HG03457 (cell line): ENCODE measurements at regions not wholly inside any gene's neighbourhood (a gene's known extent, or its start where the extent isn't known, plus 50 kb on each side); places are given as distances from the start of the nearest gene placed in this dataset.
"Not testable (repeated sequence)": the region's sequence is repeated elsewhere in the genome, so short reads cannot be mapped to it uniquely, and the experiment has no call there.

Experiments
- ATAC-seq: cut with Tn5 transposase; IDR thresholded peaks from one replicate; pipeline ENCODE4 v1.9.1; 2021; ENCODE audit warnings: moderate number of reproducible peaks; ENCODE audit not compliant: unreplicated experiment

DNA sequence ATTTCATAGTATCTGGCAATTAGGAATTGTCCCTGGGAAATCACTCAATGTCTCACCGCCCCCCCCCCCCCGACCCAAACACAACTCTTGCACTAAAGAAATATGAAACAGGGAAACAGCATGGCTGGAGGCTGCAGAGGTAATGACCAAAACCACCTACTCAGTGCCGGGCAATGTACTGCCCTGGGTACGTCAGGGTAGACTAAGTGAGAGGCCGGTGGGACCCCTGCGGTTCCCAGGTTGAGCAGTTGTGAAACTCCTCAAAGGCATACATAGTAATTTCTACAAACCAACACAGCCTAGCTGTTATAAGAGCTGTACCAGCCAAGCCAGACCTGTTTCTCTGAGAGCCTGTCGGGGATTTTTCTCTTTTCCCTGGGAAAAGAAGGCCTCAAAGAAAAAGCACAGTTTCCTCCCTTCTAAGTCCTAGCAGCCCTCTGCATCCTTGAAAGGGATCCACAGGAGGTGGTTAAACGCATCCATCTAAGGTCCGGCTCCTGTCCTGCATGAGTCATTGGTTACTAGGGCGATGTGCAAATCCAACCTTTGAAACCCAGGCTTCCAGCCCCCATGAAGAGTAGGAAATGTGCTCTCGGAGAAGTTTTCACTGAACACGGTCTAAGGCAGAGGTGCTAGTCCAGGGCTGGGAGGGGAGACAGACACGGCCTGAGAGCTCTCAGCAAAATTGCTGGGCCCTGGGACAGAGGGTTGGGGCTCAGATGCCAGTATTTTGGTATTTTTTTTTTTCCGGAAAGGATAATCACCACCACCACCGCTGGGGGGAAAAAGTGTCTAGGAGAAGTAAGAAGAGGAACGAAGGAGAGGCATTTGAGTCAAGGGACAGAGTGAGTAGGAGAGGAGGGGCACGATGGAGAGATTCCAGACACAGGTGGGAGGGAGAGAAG, 172.8 kb downstream of the ATP6V0E2 start:
- not testable (repeated sequence) for ATAC-seq

DNA sequence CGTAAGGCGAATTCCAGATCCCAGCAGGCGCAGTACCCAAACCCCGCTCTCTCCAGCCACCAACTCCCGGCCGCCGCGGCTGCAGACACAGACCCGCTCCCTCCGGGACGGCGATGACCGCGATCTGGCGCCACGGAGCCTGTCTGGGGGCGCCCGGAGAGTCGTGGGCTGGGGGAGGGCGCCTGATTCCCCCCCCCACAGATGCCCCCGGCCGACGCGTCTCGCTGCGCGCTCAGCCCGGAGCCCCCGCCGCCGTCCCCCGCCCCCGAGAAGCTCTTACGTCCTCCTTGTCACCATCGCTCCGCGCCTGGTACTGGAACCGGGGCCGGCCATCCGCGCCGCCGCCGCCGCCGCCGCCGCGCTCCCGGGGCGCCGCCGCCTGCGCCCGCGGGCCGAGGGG, 173.6 kb downstream of the ATP6V0E2 start:
- not testable (repeated sequence) for ATAC-seq

DNA sequence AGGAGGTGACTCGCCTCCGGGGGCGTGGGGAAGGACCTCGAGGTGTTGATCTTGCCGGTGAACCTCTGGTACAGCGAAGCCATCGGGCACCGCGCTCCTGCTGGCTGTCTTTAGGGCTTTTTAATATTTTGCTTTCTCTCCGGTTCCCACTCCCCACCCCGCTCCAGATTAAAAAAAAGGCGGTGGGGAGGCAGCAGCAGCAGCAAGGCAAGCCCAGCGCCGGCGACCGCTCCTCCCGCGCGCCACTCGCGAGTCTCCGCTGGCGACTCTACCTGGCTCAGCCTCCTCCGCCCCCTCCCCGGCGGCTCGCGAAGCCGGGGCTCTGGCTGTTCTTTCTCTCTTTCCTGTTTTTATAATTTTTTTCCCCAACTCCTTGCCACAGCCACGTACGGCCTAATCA, 174.0 kb downstream of the ATP6V0E2 start:
- ATAC-seq = not testable (repeated sequence)

DNA sequence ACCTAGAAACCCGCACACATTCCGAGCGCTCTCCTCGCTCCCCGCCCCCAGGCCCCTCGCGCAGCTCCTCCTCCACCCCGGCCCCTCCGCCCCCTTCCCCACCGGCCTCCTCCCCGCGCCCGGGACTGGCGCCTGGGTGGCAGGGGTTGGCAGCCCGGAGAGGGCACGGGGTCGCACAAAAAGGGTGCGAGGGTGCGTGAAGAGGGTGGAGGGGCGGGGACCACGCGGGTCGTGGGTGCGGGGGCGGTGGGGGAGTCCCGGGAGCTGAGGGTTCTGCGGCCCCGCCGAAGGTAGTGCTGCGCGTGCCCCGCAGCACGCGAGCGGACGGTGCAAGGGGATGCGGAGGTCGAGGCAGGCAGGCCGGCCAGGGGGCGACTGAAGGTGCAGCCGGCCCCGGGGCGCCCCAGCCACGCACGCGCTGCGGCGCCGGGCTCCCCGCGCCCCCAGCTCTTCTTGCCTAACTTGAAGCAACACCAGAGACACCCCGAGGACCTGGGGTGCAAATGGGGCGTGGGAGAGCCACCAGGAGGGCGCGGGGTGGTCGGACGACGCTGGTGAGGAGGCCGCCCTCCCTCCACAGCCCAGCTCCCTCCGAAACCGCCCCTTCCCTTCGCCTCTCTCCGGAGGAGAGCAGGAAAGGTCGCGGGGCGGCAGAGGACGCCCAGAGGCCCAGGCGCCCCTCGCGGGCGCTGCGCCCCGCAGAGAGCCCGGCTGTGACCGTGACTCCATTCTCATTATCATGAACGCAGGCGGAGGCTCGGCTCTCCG, 174.7 kb downstream of the ATP6V0E2 start:
- ATAC-seq = not testable (repeated sequence)

DNA sequence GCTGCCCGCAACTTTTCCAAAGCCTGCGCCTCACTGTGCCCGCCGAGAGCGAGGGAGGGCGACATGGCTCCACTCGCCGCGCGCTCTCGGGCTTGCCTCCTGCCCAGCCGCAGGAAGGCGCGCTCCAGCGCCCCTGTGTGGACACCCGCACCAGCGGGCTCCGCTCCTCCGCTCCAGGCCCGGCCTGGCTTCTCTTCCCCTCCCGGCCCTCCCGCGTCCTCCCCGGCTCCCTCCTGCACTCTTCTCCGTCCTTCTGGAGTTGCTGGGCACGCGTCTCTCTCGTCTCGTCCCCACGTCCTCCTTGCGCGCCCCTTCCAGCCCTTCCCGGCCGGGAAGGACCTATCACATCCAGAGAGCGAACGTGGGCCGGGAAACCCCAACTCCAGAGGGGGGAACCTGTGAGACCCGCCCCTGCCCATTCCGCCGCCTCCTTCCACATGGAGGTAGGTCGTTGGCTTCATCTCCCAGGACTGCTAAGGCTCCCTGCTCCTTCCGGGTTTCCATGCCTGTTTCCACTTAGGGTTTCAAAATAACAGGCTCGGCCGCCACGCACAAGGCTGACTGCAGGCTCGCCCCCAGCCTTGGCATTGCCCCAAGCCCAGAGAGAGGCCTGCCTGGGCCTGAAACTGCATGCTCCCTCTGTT, 175.4 kb downstream of the ATP6V0E2 start:
- not testable (repeated sequence) for ATAC-seq

DNA sequence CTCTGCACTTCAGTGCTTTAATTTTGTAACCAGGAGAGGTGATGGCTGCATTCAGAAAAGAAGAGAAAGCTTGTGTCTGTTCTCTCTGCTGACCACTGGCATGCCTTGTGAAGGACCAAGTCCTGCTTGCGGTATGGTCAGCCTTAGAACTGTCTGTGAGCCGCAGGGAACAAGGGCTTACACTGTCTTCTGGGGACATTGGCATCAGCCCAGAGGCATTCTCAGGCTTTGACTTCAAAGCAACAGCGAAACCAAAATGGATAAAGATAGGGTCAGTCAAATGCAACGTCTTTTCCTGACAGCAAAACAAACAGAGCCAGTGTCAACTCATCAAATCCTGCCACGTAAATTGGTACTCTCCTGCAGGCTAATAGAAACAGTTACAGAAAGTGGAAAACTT, 179.6 kb downstream of the ATP6V0E2 start:
- ATAC-seq = not testable (repeated sequence)

DNA sequence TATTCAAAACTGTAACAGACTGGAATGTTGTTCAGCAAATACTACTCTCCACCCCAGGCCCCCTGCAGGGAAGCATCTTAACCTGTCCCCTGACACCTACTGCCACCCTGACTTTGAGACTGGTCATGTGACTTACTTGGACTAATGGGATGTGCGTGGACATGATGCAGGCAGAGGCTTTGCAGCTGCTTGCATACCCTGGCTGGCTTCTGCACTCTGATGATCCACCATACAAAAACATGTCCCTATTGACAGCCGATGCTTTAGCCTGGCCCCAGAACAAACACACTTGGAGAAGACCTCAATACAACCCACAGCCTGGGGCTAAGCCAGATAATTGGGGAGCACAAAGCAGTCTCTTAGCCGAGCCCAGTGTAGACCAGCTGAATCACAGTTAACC, 180.5 kb downstream of the ATP6V0E2 start:
- ATAC-seq = not testable (repeated sequence)

DNA sequence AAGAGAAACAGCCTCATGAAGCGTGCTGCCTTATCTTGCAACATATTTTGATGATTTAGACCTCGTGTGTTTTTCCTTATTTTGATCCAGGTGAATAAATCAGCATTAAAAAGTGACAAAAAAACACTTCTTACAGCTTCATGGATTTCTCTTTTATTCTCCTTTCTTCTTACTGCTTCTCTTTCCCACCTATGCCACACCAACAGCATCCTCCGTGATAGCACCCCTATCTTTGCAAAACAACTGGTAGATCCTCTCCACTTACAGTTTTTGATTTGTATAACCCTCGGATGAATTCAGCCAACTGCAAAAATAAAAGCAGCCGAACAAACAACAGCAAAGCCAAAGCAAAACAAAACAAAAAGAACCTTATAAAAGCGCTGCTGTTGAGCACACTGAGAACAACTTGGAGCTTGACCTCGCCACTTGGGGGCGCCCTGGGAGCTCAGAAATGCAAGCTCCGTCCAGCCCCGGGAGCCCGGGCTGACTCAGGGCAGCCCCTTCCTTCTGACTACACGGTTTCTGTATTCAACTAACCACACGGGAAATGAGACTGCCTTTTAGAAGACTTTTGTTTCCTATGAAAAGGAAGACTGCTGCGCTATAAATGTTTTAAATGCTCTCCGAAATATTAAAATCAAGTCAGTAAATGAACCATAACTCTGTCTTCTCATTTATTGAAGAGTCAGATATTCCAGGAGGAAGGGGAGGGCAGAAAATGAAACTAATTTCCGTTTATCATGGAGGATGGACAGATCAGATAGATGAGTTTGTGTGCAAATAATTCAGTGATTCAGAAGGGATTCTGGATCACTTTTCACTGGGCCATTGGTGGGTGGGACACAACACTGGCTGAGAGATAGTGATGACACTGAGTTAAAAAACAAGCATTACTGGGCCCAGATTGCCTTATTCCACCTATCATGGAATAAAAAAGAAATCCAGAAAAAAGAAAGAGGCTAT, 186.8 kb downstream of the ATP6V0E2 start:
- ATAC-seq = peak; percentile 98

DNA sequence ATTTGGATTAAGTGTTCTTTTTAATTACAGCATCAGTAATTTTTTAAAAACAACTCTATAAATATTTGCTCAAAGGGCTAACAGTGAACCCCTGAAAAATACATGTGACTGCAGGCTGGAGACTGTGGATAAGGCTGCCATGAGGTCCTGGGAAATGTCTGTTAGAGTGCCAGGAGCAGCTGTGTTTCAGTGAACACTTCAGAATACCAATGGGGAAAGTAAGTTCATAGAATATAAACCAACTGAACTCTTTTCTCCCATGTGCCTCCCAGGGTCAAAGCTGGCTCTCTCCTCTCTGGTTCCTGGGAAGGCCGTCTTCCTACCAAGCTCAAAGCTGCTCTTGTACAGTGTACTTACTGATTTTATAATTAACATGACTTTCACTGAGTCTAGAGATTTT, 189.4 kb downstream of the ATP6V0E2 start:
- ATAC-seq = not testable (repeated sequence)

DNA sequence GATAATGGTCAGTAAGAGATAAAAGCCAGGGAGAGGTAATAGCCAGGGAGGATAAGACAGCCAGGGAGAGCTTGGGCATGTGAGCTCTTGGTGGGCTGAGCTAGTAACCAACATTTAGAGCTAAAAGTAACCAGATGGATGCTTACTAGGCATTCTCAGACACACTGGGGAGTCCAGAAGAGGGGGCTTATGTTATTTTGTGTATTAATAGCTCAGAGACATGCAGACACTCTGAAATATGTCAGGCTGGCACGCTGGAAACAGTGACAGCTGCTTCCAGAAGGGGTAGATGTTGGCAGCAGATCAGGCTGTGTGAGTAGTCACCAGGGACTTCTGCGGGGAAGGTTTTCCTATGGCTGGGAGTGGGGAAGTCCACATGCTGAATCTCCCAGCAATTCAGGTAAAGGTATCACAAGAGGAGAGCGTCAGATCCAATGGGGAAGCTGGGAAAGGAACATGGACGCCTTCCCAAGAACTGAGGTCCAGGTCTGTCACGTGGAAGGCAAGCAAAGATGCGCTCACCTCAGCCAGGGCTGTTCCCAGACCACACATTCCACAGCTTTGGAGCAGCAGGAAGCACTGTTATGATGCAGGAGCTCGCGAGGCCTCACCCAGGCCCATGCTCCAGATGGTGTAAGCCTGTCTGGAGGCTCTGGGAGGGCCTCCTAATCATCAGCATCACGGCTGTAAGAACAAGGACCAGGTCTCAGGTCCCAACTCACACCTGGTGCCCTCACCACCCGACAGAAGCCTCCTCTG, 196.0 kb downstream of the ATP6V0E2 start:
- ATAC-seq = not testable (repeated sequence)

DNA sequence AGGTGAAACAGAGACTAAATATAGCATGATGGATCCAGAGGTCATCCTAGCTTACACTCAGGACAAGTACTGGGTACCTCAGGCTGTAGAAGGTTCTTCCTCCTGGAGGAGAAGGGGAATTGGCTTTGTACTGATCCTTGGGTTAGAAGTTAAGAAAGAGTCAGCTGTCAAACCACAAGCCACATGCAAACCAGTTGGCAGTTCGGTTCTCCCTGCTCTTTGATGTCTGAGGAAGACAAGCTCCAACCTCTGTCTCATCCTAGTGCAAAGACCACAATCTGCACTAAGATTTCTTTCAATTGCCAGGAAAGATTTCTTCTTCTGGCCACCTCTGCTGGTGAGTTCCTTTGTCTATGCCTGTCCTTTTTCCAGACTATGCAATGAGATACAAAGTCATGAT, 203.8 kb downstream of the ATP6V0E2 start:
- not testable (repeated sequence) for ATAC-seq

DNA sequence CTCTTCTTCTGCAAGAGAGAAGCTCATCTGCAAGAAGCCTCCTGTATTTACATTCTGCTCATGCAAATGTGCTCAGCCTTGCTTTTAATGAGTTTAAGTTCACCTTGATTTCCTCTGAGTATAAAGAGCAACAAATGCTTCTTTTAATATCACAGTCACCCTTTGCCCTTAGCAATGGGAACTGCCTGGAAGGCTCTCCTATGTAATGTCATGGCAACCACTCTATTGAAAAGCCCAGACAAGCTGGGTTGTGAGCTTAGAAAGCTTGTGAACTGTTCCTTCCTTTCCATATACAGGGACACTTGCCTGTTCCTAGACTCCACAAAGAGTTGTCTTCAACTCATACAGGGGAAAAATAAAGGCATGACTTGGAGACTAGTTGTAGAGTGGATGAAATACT, 208.1 kb downstream of the ATP6V0E2 start:
- not testable (repeated sequence) for ATAC-seq

DNA sequence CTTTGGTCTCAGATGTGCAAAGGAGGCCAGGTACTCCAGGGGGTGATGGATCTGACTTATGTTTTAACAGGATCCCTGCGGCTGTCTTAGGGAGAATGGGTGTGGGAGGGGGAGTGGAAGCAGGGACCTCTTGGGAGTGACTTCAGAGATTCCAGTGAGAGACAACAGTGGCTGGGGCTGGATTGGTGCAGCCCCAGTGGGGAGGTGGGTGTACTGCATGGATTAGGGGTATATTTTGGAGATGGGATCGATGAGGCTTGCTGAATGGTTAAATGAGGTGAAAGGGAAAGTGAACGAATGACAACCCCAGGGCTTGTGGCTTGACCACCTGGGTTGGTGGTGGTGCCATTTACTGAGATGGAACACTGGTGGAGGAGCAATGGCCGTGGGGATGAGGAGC, 211.0 kb downstream of the ATP6V0E2 start:
- not testable (repeated sequence) for ATAC-seq

DNA sequence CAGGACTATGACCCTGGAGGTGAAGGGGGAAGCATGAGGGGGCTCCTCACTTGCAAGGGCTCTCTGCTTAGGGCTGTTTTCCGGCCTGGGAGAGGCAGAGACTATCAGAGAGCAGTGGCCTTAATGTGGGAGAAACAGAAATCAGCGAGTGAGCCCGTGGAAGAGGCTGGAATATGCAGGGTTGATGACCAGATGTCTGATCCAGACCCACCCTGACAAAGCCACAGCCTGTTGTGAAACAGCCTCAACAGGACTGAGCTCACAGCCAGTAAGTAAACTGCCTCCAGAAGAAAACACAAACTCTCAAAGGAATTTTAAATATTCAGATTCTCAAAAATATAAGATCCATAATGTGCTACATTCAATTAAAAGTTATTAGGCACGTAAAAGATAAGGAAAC, 213.7 kb downstream of the ATP6V0E2 start:
- ATAC-seq = not testable (repeated sequence)

DNA sequence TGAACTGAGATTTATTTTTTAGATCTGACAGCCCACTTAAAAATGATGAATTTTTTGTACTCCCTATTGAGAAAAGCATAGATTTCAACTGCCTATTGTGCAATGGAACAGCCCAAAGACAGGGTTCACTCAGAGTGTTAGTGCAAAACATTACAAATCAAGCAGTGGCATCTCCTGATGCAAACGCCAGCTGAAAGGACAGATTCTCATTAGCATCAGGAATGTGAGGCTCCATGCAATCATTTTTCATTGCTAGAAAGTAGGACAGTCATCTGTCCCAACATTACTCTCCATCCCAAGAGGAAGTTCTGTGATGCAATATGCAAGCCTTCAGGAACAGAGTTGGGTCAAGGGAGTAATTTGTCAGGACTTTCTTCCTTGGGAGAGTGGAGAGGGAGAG, 215.4 kb downstream of the ATP6V0E2 start:
- not testable (repeated sequence) for ATAC-seq

DNA sequence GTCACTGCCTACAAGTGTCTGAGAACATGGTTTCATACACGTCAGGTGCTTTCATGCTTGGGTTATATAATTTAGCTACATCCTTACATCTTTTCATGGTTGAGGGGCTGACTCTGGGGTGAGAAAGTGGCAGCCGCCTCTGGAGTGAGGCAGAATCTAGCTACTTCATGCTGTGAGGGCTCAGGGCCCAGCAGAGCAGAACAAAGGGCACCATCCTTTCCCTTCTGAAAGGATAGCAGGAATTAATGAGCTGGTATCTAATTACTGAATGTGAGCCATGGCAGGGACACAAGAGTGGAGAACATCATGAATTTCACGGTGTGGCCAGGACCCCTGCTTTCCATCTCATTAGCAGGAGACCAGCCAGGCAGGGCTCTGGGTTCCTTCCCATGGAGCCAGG, 217.0 kb downstream of the ATP6V0E2 start:
- not testable (repeated sequence) for ATAC-seq

DNA sequence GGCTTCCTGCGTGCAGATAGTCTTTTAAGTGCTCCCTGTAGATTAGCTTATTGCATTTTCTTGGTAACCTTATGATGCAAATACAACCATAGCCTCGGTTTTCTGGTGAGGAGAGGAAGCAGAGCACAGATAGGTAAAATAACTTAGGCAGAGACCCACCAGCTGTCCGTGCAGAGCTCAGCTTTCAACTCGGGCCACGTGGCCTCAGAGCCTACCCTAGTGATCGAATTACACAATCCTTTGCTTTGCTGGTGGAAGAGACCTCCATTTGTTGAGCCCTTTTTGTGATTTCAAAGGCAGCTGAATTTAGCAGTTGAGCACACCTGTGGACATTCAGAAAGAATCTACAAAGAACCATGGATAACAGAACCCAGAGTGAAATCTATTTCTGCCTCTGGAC, 220.1 kb downstream of the ATP6V0E2 start:
- not testable (repeated sequence) for ATAC-seq

DNA sequence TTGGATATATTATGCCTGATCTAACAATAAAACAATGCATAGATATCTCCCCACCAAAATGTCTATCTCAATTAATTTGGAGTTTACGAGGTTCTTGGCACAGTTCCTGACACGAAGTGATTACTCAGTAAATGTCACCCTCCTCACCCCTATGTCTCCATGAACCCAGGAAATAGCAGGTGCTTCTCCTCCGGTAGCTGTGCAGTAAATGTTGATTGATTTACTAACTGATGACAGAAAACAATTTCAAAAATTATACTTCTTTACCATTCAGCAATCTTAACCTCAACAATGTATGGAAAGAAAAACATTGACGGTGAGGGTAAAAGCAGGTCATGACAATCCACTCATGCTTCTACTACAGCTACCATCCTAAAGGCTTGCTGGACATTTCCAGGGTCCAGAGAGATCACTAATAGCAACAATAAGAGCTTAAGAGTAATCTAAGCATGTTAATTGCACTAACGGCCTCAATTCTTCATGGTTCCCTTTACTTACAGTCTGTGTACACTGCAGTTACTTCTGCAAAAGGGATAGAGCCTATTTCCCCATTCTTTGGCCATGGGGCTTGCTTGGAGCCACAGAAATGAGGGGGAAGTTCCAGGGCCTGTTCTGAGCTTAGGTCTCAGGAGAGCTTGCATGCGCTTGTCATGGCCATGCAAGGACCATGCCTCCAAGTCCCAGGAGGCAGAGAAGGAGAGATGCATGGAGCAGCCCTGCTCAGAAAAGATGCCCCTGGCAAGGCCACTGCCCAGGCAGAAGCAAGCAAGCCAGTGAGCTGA, 222.6 kb downstream of the ATP6V0E2 start:
- not testable (repeated sequence) for ATAC-seq

DNA sequence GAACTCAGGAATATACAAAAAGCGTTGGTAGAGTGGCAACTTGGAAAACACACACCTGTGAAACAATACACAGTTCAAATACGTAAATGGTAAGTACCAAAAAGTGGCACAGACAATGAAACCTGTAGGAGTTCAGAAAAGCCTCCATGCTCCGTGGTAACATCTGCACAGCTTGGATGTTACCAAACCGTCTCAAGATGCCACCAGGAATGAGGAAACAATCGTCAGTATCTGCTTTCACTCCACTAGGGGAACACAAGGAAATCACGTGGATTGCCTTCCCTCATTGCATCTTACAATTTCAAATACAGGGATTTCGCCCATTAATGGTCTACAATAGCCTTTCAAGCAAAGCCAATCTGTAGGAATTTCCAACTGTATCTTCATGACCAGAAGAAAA, 224.6 kb upstream of the LRRC61 start:
- ATAC-seq = not testable (repeated sequence)
